ENCODE measurements at regions not wholly inside any gene's neighbourhood (a gene's known extent, or its start where the extent isn't known, plus 50 kb on each side); places are given as distances from the start of the nearest gene placed in this dataset.

DNA sequence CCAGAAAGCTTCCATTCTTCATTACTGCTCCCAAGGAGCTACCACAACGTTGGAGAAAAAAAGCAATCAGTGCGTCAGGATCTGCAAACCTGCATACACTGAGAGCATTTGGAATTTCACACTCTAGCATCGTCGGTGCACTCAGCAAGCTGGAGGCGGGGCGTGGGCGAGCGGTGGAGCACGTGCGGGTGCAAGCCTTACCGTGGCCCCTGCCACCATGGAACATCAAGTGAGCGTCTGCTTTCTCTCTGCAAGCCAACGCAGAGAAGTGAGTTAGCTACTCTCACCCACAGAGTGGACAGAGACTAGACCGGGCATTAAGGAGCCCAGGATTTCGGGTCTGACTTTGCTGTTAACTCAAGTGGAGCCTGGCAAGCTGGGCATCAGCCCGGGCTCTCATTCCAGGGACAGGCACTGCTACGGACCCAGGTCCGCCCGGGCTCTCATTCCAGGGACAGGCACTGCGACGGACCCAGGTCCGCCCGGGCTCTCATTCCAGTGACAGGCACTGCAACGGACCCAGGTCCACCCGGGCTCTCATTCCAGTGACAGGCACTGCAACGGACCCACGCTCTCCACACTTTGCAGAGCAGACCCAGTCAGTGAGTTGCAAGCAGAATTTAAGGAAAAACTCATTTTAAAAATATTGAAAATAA lies 124.1 kb upstream of the SPACA7 start:
- TF ChIP-seq, protein P1, sequence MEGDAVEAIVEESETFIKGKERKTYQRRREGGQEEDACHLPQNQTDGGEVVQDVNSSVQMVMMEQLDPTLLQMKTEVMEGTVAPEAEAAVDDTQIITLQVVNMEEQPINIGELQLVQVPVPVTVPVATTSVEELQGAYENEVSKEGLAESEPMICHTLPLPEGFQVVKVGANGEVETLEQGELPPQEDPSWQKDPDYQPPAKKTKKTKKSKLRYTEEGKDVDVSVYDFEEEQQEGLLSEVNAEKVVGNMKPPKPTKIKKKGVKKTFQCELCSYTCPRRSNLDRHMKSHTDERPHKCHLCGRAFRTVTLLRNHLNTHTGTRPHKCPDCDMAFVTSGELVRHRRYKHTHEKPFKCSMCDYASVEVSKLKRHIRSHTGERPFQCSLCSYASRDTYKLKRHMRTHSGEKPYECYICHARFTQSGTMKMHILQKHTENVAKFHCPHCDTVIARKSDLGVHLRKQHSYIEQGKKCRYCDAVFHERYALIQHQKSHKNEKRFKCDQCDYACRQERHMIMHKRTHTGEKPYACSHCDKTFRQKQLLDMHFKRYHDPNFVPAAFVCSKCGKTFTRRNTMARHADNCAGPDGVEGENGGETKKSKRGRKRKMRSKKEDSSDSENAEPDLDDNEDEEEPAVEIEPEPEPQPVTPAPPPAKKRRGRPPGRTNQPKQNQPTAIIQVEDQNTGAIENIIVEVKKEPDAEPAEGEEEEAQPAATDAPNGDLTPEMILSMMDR (IDR thresholded peaks at IDR 0.05), result no peak
- no peak for TF ChIP-seq POLR2A (IDR thresholded peaks at IDR 0.05)

Measured in thyroid gland (tissue), 4 donors.